Activated naive CD4-positive, alpha-beta T cell treated with anti-CD3 and anti-CD28 coated beads, Interleukin-2, amount 50 U/mL, for 72 hours (primary cell): ENCODE measurements at regions not wholly inside any gene's neighbourhood (a gene's known extent, or its start where the extent isn't known, plus 50 kb on each side); places are given as distances from the start of the nearest gene placed in this dataset.
"Not testable (repeated sequence)": the region's sequence is repeated elsewhere in the genome, so short reads cannot be mapped to it uniquely, and the experiment has no call there.

Source experiments
- ATAC-seq, 2 donors: fragments of 150-1000 bp; cut with Tn5 transposase; 2 replicates each; pipeline ENCODE4 v1.10.0; 2021; ENCODE audit warnings: mild to moderate bottlenecking in 2 of 2, moderate library complexity in 2 of 2
- DNase-seq, 2 donors: peaks; one replicate each; pipeline ENCODE4 v3.0.0; 2021 to 2022; ENCODE audit warnings: low spot score in 2 of 2
- H3K27ac Mint-ChIP-seq, 2 donors: one replicate each; pipeline ENCODE4 v1.8.0; 2022; ENCODE audit warnings: mild to moderate bottlenecking in 2 of 2, mixed read lengths in 2 of 2
- H3K36me3 Mint-ChIP-seq, 2 donors: one replicate each; pipeline ENCODE4 v1.8.0; 2022; ENCODE audit warnings: mixed read lengths in 2 of 2
- H3K9me3 Mint-ChIP-seq, 2 donors: one replicate each; pipeline ENCODE4 v1.8.0; 2022; ENCODE audit warnings: mixed read lengths in 2 of 2

- no peak overlapping the region for H3K27ac Mint-ChIP-seq
- H3K9me3 Mint-ChIP-seq = peaks cover 0 to 4% of the 10 kb centered on the region in 2 donors
- DNase-seq = no peak
- H3K36me3 Mint-ChIP-seq = no peaks in the 10 kb centered on the region
- ATAC-seq = no peak
These were observed 182.6 kb downstream of the RTL9 start for GRCh38 chrX:110541266-110541665.

GRCh38 chrX:110550854-110551253 lies 192.2 kb downstream of the RTL9 start:
- H3K27ac Mint-ChIP-seq, ATAC-seq, H3K36me3 Mint-ChIP-seq, H3K9me3 Mint-ChIP-seq, DNase-seq: not testable (repeated sequence)

GRCh38 chrX:110557864-110558263 lies 199.2 kb downstream of the RTL9 start:
- Mint-ChIP-seq H3K9me3 (peaks cover 6 to 11% of the 10 kb centered on the region in 2 donors), H3K36me3 (peaks cover 0 to 12% of the 10 kb centered on the region in 2 donors), H3K27ac (no peak overlapping the region)
- DNase-seq (no peak), ATAC-seq (no peak)

DNA sequence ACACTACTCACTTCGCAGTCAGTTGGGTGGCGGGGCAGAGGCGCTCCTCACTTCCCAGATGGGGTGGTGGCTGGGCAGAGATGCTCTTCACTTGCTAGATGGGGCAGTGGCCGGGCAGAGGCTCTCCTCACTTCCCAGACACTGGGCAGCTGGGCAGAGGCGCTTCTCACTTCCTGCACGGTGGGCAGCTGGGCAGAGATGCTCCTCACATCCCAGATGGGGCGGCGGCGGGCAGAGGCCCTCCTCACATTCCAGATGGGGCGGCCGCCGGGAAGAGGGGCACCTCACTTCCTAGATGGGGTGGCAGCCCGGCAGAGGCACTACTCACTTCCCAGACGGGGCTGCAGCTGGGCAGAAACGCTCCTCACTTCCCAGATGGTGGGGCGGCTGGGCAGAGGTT lies 199.8 kb downstream of the RTL9 start:
- H3K27ac Mint-ChIP-seq = no peak overlapping the region
- H3K36me3 Mint-ChIP-seq = peaks cover 0 to 12% of the 10 kb centered on the region in 2 donors
- H3K9me3 Mint-ChIP-seq = peaks cover 6 to 11% of the 10 kb centered on the region in 2 donors
- no peak for DNase-seq
- no peak for ATAC-seq

- Mint-ChIP-seq H3K27ac (no peak overlapping the region), H3K36me3 (peaks cover 0 to 12% of the 10 kb centered on the region in 2 donors), H3K9me3 (peaks cover 6 to 11% of the 10 kb centered on the region in 2 donors)
- no peak for DNase-seq
- no peak for ATAC-seq
These were observed 202.4 kb downstream of the RTL9 start for GRCh38 chrX:110561034-110561433.

- no peak for ATAC-seq
- peaks cover 0 to 8% of the 10 kb centered on the region in 2 donors for H3K36me3 Mint-ChIP-seq
- H3K27ac Mint-ChIP-seq = no peak overlapping the region
- no peak for DNase-seq
- H3K9me3 Mint-ChIP-seq = peaks cover 0 to 6% of the 10 kb centered on the region in 2 donors
These were observed 204.6 kb downstream of the RTL9 start for GRCh38 chrX:110563282-110563681.

- H3K27ac Mint-ChIP-seq = no peak overlapping the region
- H3K9me3 Mint-ChIP-seq = no peaks in the 10 kb centered on the region
- ATAC-seq (no peak), DNase-seq (no peak)
- no peaks in the 10 kb centered on the region for H3K36me3 Mint-ChIP-seq
These were observed 209.8 kb downstream of the RTL9 start for GRCh38 chrX:110568441-110568840.

DNA sequence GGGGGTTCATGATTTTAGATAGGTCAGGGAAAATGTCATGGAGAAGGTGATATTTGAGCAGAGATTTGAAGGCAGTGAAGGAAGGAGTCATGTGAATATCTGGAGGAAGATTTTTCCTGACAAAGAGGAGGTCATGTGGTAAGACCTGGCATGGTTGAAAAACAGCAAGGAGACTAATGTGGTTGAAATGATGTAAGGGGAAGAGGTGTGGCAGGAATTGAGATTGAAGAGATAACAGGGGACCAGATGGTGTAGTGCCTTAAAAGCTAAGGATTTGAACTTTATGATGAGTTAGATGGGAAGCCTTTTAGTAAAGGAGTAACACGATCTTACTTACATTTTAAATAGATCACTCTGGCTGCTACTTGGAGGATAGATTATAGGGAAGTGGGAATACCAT lies 210.9 kb downstream of the RTL9 start:
- DNase-seq (no peak), ATAC-seq (no peak)
- Mint-ChIP-seq H3K9me3 (no peaks in the 10 kb centered on the region), H3K27ac (no peak overlapping the region), H3K36me3 (no peaks in the 10 kb centered on the region)

- H3K36me3 Mint-ChIP-seq = no peaks in the 10 kb centered on the region
- H3K27ac Mint-ChIP-seq = no peak overlapping the region
- no peak for ATAC-seq
- no peaks in the 10 kb centered on the region for H3K9me3 Mint-ChIP-seq
- DNase-seq = no peak
These were observed 217.3 kb downstream of the CHRDL1 start for GRCh38 chrX:110578270-110578669.

GRCh38 chrX:110584083-110584482 lies 211.5 kb downstream of the CHRDL1 start:
- DNase-seq (no peak), ATAC-seq (no peak)
- no peaks in the 10 kb centered on the region for H3K9me3 Mint-ChIP-seq
- no peak overlapping the region for H3K27ac Mint-ChIP-seq
- no peaks in the 10 kb centered on the region for H3K36me3 Mint-ChIP-seq

GRCh38 chrX:110588164-110588563 lies 207.5 kb downstream of the CHRDL1 start:
- H3K27ac Mint-ChIP-seq = no peak overlapping the region
- DNase-seq (no peak), ATAC-seq (no peak)
- H3K9me3 Mint-ChIP-seq = no peaks in the 10 kb centered on the region
- H3K36me3 Mint-ChIP-seq = no peaks in the 10 kb centered on the region

DNA sequence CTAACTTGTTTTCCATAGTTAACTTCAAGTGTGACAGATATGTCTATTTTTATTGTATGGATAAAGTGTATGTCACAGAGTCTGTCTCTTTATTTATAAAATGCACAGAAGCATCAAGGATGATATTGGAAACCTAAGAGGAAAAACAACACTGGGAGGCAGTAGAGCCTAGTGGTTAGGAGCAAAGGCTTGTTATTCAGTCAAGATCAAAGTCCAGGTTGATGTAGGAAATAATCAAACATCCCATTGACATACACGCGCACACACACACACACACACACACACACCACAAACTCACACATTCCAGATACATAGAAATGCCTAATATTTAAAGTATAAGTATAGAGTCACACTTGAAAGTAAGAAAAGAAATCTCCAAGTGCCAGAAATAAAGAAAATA lies 206.8 kb downstream of the CHRDL1 start:
- Mint-ChIP-seq H3K27ac (no peak overlapping the region), H3K9me3 (no peaks in the 10 kb centered on the region), H3K36me3 (no peaks in the 10 kb centered on the region)
- ATAC-seq (no peak), DNase-seq (no peak)

DNA sequence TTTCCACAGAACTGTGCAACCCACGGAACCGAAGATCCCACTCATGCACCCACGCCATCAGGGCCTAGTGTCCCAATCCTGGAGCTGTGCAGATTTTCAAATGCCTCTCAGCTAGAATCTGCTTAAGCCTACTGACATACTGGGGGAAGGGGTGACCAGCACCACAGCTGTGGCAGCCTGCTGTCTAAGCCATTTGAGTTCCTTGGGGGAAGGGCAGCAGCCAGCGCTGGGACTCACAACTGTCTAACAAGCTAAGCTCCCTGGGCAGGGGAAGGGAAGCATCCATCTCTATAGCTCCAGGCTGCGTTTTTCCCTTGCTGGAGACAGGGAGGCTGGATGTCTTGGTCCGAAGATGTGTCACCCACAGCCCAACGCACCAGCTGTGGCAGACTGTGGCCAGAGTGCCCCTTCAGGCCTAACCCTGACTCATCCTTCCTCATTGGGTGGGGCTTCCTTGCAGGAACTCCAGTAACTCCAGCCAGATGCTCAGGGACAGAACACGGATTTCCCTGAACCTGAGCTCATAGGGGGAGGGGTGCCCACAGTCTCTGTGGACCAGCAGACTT lies 194.8 kb downstream of the CHRDL1 start:
- ATAC-seq (no peak), DNase-seq (no peak)
- Mint-ChIP-seq H3K9me3 (peaks cover 6 to 7% of the 10 kb centered on the region in 2 donors), H3K36me3 (peaks cover 7% of the 10 kb centered on the region in 2 donors), H3K27ac (no peak overlapping the region)

- DNase-seq = no peak
- peaks cover 0 to 3% of the 10 kb centered on the region in 2 donors for H3K9me3 Mint-ChIP-seq
- no peaks in the 10 kb centered on the region for H3K36me3 Mint-ChIP-seq
- no peak overlapping the region for H3K27ac Mint-ChIP-seq
- no peak for ATAC-seq
These were observed 181.0 kb downstream of the CHRDL1 start for GRCh38 chrX:110614596-110614995.
